NCI-H82 (cell line): ENCODE measurements at regions not wholly inside any gene's neighbourhood (a gene's known extent, or its start where the extent isn't known, plus 50 kb on each side); places are given as distances from the start of the nearest gene placed in this dataset.
"Not testable (repeated sequence)": the region's sequence is repeated elsewhere in the genome, so short reads cannot be mapped to it uniquely, and the experiment has no call there.

Experiments used
- DNase-seq: peaks from one replicate; lab custom pipeline; 2025; lab: John Stamatoyannopoulos, UW

- DNase-seq, result no peak
These were observed 737.4 kb upstream of the LUZP2 start for GRCh38 chr11:23759489-23759888.

DNA sequence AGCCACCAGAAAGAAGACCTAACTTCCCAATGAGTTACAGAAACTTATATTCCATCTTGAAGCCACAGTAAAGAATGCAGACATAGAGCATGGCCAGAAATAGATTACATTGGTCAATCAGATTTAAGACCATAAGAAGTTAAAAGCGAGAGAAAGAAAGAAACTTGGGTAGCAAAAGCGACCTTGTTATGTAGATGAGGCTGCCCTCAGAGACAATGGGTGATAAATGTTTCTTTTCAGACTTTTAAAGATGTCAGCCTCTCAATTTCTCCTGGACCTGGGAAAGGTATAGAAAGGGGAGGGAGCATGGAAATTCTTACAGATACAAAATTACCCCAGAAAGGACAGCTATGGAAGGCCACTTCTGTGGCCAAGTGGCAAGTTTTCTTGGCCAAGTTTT is 732.6 kb upstream of the LUZP2 start:
- DNase-seq, result no peak

DNA sequence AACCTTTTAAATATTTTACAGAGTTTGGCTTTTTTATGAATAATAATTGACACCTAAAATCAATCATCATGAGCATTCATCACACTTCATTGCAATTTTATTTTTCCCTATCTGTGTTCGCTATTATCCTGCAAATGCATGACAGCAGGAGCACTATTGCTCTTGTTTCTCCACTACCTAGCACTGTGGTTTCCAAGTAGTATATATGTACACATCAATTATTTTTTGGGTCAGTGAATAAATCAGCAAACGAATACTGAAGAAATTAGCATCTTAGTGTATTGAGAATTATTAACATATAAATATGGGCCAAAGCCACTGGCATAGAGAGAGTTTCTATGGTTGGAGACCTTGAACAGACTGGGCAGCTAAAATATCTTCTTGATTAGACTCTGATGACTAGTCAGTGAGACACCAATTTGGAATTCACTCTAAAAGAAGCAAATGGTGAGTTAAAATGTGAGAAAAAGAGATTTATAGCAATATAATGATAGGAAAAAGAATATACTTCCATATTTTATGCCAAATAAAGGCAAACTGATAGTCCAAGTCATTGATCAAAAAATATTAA is 731.1 kb upstream of the LUZP2 start:
- no peak for DNase-seq

- DNase-seq, result no peak
These were observed 729.3 kb upstream of the LUZP2 start for GRCh38 chr11:23767576-23767975.

GRCh38 chr11:23769214-23769613 is 727.6 kb upstream of the LUZP2 start:
- DNase-seq, result no peak

DNA sequence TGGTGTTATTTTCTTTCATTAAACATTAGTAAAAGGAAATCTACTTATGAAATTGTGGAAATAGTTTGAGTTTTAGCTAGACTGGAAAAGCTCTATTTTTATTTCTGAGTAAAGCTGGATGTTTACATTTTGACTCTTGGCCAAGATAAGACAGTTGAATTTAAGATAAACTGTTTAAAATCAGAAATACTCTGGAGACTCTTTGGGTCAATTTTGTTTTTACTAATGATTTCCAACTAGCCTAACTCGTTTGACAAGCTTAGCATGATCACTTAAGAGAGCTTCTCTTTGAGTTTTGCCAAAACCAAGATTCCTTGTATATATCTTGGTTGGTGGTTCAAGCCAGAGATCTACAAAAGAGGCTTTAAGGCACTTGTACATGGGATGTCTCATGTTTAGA is 724.8 kb upstream of the LUZP2 start:
- no peak for DNase-seq

DNA sequence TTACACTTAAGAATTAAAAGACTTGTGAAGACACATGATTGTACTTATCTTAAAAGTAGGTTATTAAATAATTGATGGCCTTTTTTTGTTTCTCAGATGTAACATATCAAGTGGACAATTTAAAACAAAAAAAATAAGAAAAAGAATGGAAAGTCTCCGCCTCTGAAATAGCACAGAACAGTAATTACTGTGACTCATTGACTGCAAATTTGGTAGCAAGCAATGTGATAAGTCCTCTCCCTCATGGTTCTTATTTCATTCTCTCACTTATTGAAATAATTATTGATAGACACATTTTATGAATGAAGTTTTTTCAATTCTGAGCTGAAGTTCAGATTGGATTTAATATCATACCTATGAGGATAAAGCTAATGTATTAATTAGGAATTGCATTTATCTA is 717.9 kb upstream of the LUZP2 start:
- DNase-seq, result no peak

DNA sequence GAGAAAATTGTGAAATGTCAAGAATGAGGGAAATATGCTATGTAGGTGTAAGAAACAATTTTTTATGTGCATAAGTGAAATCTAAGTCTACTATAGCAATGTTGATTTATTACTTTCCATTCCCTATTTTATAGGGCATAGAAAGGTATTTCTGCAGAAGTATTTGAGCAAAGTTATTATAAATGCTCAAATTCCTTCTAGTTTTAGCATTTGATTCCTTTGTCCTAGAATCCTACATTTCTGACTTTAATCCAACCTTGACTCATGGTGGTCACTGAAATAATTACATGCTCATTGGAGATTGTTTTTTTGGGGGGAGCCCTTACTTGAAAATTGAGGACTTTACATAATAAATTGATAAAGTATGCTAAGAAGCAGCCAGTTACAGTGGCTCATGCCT is 716.6 kb upstream of the LUZP2 start:
- no peak for DNase-seq

- DNase-seq, result no peak
These were observed 714.9 kb upstream of the LUZP2 start for GRCh38 chr11:23781803-23782560.

DNA sequence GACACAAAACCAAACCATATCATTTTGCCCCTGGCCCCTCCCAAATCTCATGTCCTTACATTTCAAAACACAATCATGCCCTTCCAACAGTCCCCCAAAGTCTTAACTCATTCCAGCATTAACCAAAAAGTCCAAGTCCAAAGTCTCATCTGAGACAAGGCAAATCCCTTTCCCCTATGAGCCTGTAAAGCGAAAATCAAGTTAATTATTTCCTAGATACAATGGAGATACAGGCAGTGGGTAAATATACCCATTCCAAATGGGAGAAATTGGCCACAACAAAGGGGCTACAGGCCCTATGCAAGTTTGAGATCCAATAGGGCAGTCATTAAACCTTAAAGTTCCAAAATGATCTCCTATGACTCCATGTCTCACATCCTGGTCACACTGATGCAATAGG is 709.9 kb upstream of the LUZP2 start:
- DNase-seq, result not testable (repeated sequence)

- DNase-seq, result no peak
These were observed 707.5 kb upstream of the LUZP2 start for GRCh38 chr11:23789200-23789853.

DNA sequence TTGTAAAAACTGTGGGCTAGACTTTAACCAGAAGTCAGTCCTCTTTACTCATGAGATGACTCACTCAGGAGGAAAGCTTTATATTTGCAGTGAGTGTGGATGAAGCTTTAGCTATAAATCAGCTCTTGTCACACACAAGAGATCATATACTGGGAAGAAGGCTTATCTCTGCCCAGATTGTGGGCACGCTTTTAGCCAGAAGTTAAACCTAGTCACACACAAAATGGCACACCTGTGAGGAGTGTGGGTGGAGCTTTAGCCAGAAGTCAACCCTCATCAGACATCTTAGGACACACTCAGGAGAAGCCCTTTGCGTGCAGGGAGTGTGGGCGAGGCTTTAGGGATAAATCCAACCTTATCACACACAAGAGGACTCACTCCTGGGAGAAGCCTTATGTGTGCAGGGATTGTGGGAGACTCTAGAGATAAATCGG is 706.9 kb upstream of the LUZP2 start:
- DNase-seq, result no peak

DNA sequence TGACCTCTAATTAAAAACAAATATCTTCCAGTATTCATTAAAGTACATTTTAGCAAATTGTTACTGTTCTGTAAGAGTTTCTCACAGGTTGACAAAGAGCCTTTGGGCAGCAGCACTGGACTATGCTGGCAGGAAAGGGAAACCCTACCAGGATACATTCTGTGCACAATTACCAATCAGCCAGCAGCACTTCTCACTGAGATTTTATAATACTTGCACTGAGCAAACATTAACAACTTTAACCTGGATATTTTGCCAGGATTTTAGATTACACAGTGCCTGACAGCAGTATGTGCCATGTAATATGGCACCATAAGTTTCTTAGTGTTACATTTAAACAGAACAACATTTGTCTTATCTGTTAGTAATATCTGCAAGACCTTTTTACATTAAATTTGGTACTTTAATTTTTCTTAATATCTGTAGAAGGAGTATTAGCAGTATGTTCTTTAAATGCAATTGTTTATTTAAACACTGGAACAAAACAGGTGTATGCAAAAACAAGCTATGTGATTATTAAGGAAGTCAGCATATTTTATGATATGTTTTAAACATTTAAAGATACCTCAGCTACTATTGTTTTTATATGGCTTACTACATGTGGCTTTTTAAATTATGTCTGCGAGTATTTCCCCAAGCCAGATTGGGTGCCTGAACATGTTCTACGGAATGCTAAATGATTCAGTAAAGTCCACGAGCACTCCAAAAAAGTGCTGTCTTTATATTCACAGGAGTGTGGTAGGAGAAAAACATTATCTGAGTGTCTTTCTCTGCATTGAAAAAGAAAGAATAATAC is 699.0 kb upstream of the LUZP2 start:
- DNase-seq, result no peak

- DNase-seq, result not testable (repeated sequence)
These were observed 662.5 kb upstream of the LUZP2 start for GRCh38 chr11:23834306-23834705.

GRCh38 chr11:23836981-23837380 is 659.9 kb upstream of the LUZP2 start:
- DNase-seq, result no peak

DNA sequence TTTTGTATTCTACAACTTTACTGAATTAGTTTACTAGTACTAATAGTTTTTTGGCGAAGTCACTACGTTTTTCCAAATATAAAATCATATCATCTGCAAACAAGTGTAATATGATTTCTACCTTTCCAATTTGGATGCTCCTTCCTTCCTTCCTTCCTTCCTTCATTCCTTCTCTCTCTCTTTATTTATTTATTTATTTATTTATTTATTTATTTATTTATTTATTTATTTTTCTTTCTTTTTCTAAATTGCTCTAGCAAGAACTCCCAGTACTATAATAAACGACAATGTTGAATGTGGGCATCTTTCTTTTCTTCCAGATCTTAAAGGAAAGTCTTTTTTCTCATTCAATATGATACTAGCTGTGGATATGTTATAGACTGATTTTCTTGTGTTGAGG is 656.0 kb upstream of the LUZP2 start:
- DNase-seq, result no peak

GRCh38 chr11:23846902-23847422 is 649.9 kb upstream of the LUZP2 start:
- DNase-seq, result no peak

DNA sequence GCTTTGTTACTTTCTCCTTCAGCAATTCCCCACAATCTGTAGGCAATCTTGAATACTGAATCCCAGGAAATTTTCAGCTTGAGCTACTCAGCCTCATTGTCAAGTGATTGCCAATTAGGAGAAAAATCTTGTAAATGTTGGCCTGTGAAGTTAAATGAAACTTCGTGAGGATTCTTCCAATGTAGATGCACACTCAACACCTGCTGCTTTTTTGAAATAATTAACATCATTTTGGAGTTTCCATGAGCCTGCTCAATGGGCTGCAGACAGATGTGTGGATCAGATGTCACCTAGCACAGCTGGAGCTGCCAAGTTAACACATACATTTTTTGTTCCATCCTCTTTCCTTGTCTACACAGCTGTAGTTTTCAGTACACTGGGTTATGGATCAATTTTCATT is 645.6 kb upstream of the LUZP2 start:
- no peak for DNase-seq

DNA sequence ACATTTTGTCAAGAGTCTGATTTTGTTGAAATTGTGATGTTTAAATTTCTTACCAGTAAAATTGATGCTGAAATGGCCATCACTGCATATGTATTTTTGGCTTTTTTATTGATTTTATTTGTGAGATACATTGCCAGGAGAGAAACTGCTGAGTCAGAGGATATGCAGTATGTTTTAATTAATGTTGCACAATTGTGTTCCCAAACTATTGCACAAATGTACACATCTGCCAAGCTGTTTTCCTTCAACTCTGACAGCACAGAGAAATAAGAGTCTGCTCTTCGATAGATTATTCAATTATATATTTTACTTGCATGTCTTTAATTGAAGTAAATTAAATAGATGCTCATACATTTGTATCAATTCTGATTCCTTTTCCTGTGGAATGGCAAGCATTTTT is 640.2 kb upstream of the LUZP2 start:
- no peak for DNase-seq

DNA sequence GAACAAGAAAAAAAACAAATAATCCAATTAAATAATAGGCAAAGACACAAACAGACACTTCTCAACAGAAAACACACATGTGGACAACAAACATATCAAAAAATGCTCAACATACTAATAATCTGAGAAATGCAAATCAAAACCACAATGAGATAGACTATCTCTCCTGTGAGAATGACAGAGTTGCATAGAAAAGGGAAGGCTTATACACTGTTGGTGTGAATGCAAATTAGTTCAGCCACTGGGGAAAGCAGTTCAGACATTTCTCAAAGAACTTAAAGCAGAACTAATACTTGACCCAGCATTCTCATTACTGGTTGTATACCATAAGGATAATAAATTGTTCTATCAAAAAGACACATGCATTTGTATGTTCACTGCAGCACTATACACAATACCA is 637.8 kb upstream of the LUZP2 start:
- DNase-seq, result no peak

DNA sequence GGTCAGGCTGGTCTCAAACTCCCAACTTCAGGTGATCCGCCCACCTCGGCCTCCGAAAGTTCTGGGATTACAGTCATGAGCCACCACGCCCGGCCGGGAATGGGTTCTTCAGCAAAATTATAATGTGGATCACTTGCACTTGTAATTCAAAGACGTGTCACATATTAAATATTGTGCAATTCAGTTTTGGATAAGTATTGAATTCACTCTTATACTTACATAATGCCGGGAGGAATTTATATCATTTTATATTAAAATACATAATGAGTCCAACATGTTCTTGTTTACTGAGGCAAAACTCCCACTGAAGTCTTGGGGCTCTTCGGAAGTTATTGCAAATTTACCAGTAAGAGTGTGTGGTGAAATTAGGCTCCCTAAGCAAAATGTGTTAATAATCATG is 635.2 kb upstream of the LUZP2 start:
- DNase-seq, result no peak

GRCh38 chr11:23865341-23865975 is 631.4 kb upstream of the LUZP2 start:
- peak; percentile 0 for DNase-seq
